ENCODE measurements at regions not wholly inside any gene's neighbourhood (a gene's known extent, or its start where the extent isn't known, plus 50 kb on each side); places are given as distances from the start of the nearest gene placed in this dataset.
A peak's percentile ranks its signal among the peaks of the same experiment; 100 is the strongest.

GRCh38 chr5:54634089-54634488, 116.5 kb downstream of the SNX18 start:
- ATAC-seq, result no peak

GRCh38 chr5:54632131-54632701, 114.7 kb downstream of the SNX18 start:
- WGBS, 4 donors, result 69 to 81% (median 76%) methylated on average over 4 to 6 of the region's 6 CpGs
- ATAC-seq, result peak in 3 of 4 donors; percentile 19 to 37 (median 30)
- TF ChIP-seq POLR2A (IDR thresholded peaks at IDR 0.05) (no peak), CTCF (IDR thresholded peaks at IDR 0.05) (no peak)
- peaks cover 0 to 22% (median 0%) of the 10 kb centered on the region in 12 donors for H3K4me1 ChIP-seq
- H3K36me3 ChIP-seq, result no peaks in the 10 kb centered on the region
- no peak overlapping the region for H3K4me3 ChIP-seq
- H3K27ac ChIP-seq, result peak overlapping the region in 1 of 12 donors; percentile 45
- peaks cover 0 to 8% (median 0%) of the 10 kb centered on the region in 12 donors for H3K9me3 ChIP-seq
- H3K27me3 ChIP-seq, result no peaks in the 10 kb centered on the region
- intact Hi-C loops (cut with DNase I), result no loop called here
- no peak for DNase-seq

More at GRCh38 chr5:54634089-54634488, 116.5 kb downstream of the SNX18 start:
- TF ChIP-seq POLR2A (IDR thresholded peaks at IDR 0.05), result no peak
- no peak for TF ChIP-seq CTCF (IDR thresholded peaks at IDR 0.05)
- intact Hi-C loops (cut with DNase I), result no loop called here
- H3K9me3 ChIP-seq, result peaks cover 0 to 8% (median 0%) of the 10 kb centered on the region in 12 donors
- no peaks in the 10 kb centered on the region for H3K27me3 ChIP-seq
- WGBS, 4 donors, result 90 to 96% (median 96%) methylated on average over 1 of the region's 1 CpG
- DNase-seq, result no peak
- H3K36me3 ChIP-seq, result no peaks in the 10 kb centered on the region
- no peak overlapping the region for H3K4me3 ChIP-seq
- peaks cover 0 to 28% (median 3%) of the 10 kb centered on the region in 12 donors for H3K4me1 ChIP-seq
- no peak overlapping the region for H3K27ac ChIP-seq

GRCh38 chr5:54630738-54631359, 113.3 kb downstream of the SNX18 start:
- TF ChIP-seq CTCF (IDR thresholded peaks at IDR 0.05) (no peak), POLR2A (IDR thresholded peaks at IDR 0.05) (no peak)
- peak overlapping the region in 3 of 12 donors; percentile 3 to 45 (median 43) for H3K27ac ChIP-seq

GRCh38 chr5:54629115-54629514, 111.6 kb downstream of the SNX18 start:
- Histone ChIP-seq H3K9me3 (peaks cover 0 to 8% (median 0%) of the 10 kb centered on the region in 12 donors), H3K27me3 (no peaks in the 10 kb centered on the region), H3K27ac (no peak overlapping the region), H3K4me3 (no peak overlapping the region), H3K4me1 (peaks cover 0 to 22% (median 6%) of the 10 kb centered on the region in 12 donors), H3K36me3 (no peaks in the 10 kb centered on the region)
- intact Hi-C loops (cut with DNase I), result no loop called here
- ATAC-seq, result no peak
- no peak for DNase-seq
- WGBS, 4 donors, result 90 to 98% (median 93%) methylated on average over 2 of the region's 2 CpGs
- TF ChIP-seq POLR2A (IDR thresholded peaks at IDR 0.05) (no peak), CTCF (IDR thresholded peaks at IDR 0.05) (no peak)

More at GRCh38 chr5:54630738-54631359, 113.3 kb downstream of the SNX18 start:
- H3K4me3 ChIP-seq, result no peak overlapping the region
- WGBS, 4 donors, result 73 to 86% (median 82%) methylated on average over 5 of the region's 5 CpGs
- DNase-seq (peak in 3 of 5 donors; percentile 20 to 61 (median 30)), ATAC-seq (peak; percentile 55 to 90 (median 83))
- peaks cover 0 to 22% (median 2%) of the 10 kb centered on the region in 12 donors for H3K4me1 ChIP-seq
- intact Hi-C loops (cut with DNase I), result no loop called here
- no peaks in the 10 kb centered on the region for H3K36me3 ChIP-seq
- no peaks in the 10 kb centered on the region for H3K27me3 ChIP-seq
- peaks cover 0 to 8% (median 0%) of the 10 kb centered on the region in 12 donors for H3K9me3 ChIP-seq
